HG02970 (cell line): ENCODE measurements at regions not wholly inside any gene's neighbourhood (a gene's known extent, or its start where the extent isn't known, plus 50 kb on each side); places are given as distances from the start of the nearest gene placed in this dataset.
"Not testable (repeated sequence)": the region's sequence is repeated elsewhere in the genome, so short reads cannot be mapped to it uniquely, and the experiment has no call there.

ENCODE experiments used
- ATAC-seq: cut with Tn5 transposase; IDR thresholded peaks from one replicate; pipeline ENCODE4 v1.9.1; 2021; ENCODE audit warnings: mild to moderate bottlenecking, moderate library complexity, moderate number of reproducible peaks; ENCODE audit not compliant: unreplicated experiment, low FRiP score

- no peak for ATAC-seq
These were observed 127.9 kb upstream of the AMOT start for GRCh38 chrX:112968351-112969133.

GRCh38 chrX:112967903-112968302 is 127.3 kb upstream of the AMOT start:
- ATAC-seq: no peak

- ATAC-seq: no peak
These were observed 126.7 kb upstream of the AMOT start for GRCh38 chrX:112967341-112967740.

DNA sequence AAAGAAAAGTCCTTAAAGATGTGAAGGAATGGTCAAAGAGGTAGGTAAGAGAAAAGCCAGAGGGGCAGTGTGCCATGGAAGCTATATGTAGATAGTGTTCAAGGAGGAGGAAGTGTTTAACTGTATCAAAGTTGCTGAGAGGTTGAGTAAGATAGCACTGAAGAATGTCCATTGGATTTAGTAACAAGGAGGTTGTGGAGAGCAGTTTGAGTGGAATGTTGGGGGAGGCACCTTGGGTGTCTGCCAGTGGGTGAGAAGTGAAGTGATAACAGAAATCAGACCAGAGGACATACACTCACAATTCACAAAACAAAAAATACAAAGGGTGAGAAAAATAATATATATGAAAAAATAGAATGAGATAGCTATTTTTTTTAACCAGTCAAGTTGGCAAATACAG is 121.3 kb upstream of the AMOT start:
- ATAC-seq: no peak

GRCh38 chrX:112947981-112948615 is 107.5 kb upstream of the AMOT start:
- ATAC-seq: no peak

DNA sequence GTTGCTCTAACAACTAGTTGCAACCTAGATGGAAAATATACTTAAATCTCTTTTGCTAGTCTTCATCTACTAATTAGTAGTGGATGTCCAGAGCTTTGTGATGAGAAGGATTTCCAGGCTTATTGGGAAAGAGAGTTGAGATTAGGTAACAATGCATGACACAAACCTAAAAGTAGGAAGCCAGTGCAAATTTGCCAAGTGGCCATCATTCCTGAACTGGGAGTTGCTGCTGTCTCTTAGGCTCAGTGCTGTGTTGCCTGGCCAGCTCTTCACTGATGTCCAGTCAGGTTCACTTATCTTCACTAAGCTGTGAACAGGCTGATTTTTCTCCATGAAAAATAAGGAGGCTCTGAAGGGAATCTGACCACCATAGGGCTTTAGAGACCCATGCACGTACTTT is 105.6 kb upstream of the AMOT start:
- no peak for ATAC-seq

- ATAC-seq: no peak
These were observed 105.2 kb upstream of the AMOT start for GRCh38 chrX:112945826-112946225.

DNA sequence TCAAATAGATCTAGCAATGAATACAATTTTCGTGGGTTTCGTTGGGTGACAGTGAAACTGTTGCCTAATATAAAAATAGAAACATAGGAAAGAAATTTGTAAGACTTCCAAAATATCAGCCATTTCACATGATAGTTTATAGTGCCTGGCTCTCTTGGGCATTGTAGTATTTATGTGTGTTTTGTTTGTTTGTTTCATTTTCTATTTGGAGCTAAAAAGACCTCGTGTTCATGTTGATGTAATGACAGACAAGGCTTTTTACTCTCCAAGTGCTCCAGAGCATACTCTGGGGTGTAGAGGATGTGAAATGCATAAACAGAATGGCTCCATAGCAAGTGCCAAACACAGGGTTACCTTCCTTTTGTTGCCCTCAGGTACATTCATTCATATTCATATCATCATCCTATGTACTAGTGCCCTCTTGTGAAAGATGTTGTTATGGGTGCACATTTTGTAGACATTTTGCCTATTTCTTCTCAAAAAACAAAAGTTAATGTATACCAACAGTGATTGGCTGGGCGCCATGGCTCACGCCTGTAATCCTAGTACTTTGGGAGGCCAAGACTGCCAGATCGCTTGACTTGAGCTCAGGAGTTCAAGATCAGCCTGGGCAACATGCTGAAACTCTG is 100.7 kb upstream of the AMOT start:
- ATAC-seq: no peak

DNA sequence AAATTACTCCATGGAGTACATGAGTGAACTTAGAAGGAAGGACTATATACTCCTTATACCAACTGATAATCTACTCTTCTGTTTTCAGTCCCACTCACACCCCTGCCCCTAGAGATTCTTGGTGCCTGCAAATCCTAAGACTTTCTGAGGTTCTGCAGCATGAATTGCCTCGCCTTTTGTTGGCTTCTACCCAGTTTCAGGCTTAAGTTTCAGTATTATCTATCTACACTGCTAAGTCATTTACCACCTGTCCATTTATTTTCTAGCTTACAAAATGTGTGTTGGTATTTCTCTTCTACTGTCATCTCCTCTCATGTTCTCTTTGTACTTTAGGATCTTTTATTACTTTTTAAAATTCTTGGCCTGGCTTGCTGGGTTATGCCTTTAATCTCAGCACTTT is 94.4 kb upstream of the AMOT start:
- ATAC-seq: no peak

DNA sequence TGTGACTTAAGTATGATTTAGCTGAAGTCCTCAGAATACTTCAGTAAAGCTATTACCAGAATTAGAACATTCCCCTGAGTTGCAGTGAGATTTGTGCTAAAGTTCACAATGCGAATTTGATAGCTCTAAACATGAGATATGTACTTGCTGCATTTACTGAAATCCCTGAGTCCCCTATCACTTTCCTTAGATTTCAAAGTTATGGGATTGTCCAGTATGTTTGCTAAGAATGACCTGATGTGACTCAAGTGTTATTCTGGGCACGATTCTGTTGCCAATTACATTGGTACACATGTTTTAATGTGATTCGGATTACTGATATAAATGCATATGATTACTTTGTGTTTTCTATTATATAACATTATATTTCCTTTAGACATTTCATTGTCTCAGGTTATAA is 91.3 kb upstream of the AMOT start:
- no peak for ATAC-seq

- ATAC-seq: no peak
These were observed 90.8 kb upstream of the AMOT start for GRCh38 chrX:112931478-112931877.

- not testable (repeated sequence) for ATAC-seq
These were observed 82.8 kb upstream of the AMOT start for GRCh38 chrX:112923381-112923780.

DNA sequence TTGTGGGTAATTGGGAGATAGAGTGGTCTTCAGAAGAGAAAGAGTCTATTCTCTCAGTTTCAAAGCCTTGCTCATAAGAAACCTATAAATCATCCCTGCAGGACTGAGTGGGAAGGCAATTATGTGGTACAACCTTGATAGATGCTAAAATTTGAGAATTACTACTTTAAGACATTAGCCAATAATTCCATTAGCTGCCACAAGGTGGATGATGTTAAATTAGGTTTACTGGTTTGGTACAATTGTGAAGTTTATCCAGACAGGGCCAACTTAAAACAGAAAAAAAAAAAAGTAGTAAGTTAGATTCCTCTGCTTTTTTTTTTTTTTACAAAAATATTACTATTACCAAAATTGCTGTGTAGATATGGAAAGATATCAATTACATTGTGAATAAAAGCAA is 73.2 kb upstream of the AMOT start:
- ATAC-seq: no peak

GRCh38 chrX:112910418-112910817 is 69.8 kb upstream of the AMOT start:
- no peak for ATAC-seq

- ATAC-seq: no peak
These were observed 61.5 kb upstream of the AMOT start for GRCh38 chrX:112901869-112902725.

DNA sequence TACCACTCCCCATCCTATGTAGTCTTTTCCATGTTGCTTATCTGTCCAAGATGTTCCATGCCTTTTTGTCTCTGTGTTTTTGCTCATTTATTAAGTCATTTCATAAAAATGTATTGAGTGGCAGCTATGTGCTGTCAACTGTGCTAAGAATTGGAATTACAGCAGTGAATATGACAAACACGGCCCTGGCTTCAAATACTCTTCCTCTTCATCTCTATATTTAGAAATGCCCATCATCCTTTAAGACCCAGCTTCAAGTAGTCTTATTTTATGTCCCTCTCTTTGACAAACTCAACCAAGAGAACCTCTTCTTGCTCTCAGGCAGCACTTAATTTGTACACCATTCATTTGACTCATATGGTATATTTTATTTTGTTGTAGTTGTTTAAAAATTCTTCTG is 55.4 kb upstream of the AMOT start:
- no peak for ATAC-seq
